Esophagus squamous epithelium (tissue), 5 donors: ENCODE measurements at regions not wholly inside any gene's neighbourhood (a gene's known extent, or its start where the extent isn't known, plus 50 kb on each side); places are given as distances from the start of the nearest gene placed in this dataset.

Experiments
- DNase-seq: peaks from one replicate; lab custom pipeline; 2025; lab: John Stamatoyannopoulos, UW
- H3K27ac ChIP-seq, 4 donors: fragments of 200-600 bp; sonication (generic); one replicate each; pipeline ENCODE4 v1.5.1; 2016 to 2019; ENCODE audit warnings: mild to moderate bottlenecking in 1 of 4
- H3K27me3 ChIP-seq, 4 donors: fragments of 200-600 bp; sonication (generic); 1 replicate in 3 of 4; 2 replicates in 1 of 4; pipeline versions ENCODE4 v1.5.1 to v1.6.0; 2017 to 2021; ENCODE audit warnings: antibody characterized with exemption in 1 of 4
- H3K36me3 ChIP-seq, 3 donors: fragments of 200-600 bp; sonication (generic); one replicate each; pipeline ENCODE4 v1.5.1; 2016 to 2019
- H3K4me1 ChIP-seq, 3 donors: fragments of 200-600 bp; sonication (generic); one replicate each; pipeline ENCODE4 v1.5.1; 2017 to 2019
- H3K4me3 ChIP-seq, 4 donors: fragments of 200-600 bp; sonication (generic); 1 replicate in 3 of 4; 2 replicates in 1 of 4; pipeline ENCODE4 v1.5.1; 2016 to 2019; ENCODE audit warnings: mild to moderate bottlenecking in 2 of 4, moderate library complexity in 1 of 4
- H3K9me3 ChIP-seq, 3 donors: fragments of 200-600 bp; sonication (generic); one replicate each; pipeline ENCODE4 v1.5.1; 2016 to 2019
- POLR2A ChIP-seq, 4 donors: fragments of 450-650 bp; IDR thresholded peaks; one replicate each; pipeline ENCODE4 v1.6.1; 2017; ENCODE audit warnings: antibody characterized with exemption in 4 of 4, mild to moderate bottlenecking in 4 of 4, moderate library complexity in 3 of 4
- WGBS, 2 donors: methylation state at CpG; one replicate each; pipeline ENCODE4 v1.1.5; 2018; 5-methylcytosine and 5-hydroxymethylcytosine counted together
- intact Hi-C: fragments of 100-400 bp; cut with DNase I; formaldehyde crosslinking; loops from one replicate; pipeline ENCODE4 v1.15.0; 2022
- TF ChIP-seq, protein P1 (sequence below), 6 experiments: fragments of 450-650 bp in 4 of 6; fragments of 200-600 bp in 2 of 6; sonication (generic) in 2 of 6; IDR thresholded peaks; one replicate each; pipeline ENCODE4 v1.5.1; 2016 to 2019; ENCODE audit warnings: antibody characterized with exemption in 6 of 6, mild to moderate bottlenecking in 4 of 6, moderate library complexity in 4 of 6
- donor health status: DM: yes; HTN: yes; CAD: no.

GRCh38 chr19:27975419-27976005 is 1237.4 kb downstream of the UQCRFS1 start:
- no peak overlapping the region for H3K27ac ChIP-seq
- intact Hi-C loops = no loop called here
- no peak for DNase-seq
- H3K4me3 ChIP-seq = no peak overlapping the region
- no peaks in the 10 kb centered on the region for H3K36me3 ChIP-seq
- H3K27me3 ChIP-seq = no peaks in the 10 kb centered on the region
- WGBS, 2 donors = 73% methylated on average over 5 of the region's 5 CpGs
- TF ChIP-seq, protein P1, sequence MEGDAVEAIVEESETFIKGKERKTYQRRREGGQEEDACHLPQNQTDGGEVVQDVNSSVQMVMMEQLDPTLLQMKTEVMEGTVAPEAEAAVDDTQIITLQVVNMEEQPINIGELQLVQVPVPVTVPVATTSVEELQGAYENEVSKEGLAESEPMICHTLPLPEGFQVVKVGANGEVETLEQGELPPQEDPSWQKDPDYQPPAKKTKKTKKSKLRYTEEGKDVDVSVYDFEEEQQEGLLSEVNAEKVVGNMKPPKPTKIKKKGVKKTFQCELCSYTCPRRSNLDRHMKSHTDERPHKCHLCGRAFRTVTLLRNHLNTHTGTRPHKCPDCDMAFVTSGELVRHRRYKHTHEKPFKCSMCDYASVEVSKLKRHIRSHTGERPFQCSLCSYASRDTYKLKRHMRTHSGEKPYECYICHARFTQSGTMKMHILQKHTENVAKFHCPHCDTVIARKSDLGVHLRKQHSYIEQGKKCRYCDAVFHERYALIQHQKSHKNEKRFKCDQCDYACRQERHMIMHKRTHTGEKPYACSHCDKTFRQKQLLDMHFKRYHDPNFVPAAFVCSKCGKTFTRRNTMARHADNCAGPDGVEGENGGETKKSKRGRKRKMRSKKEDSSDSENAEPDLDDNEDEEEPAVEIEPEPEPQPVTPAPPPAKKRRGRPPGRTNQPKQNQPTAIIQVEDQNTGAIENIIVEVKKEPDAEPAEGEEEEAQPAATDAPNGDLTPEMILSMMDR (IDR thresholded peaks at IDR 0.05) = no peak
- TF ChIP-seq POLR2A (IDR thresholded peaks at IDR 0.05) = no peak
- peaks cover 0 to 6% (median 0%) of the 10 kb centered on the region in 3 donors for H3K9me3 ChIP-seq
- H3K4me1 ChIP-seq = no peaks in the 10 kb centered on the region

- Histone ChIP-seq H3K27me3 (no peaks in the 10 kb centered on the region), H3K9me3 (peaks cover 0 to 6% (median 0%) of the 10 kb centered on the region in 3 donors), H3K36me3 (no peaks in the 10 kb centered on the region), H3K27ac (no peak overlapping the region), H3K4me3 (no peak overlapping the region), H3K4me1 (no peaks in the 10 kb centered on the region)
- intact Hi-C loops = no loop called here
- no peak for DNase-seq
- TF ChIP-seq, protein P1 (IDR thresholded peaks at IDR 0.05) = peak in 3 of 6 experiments; percentile 6 to 33 (median 8)
- no peak for TF ChIP-seq POLR2A (IDR thresholded peaks at IDR 0.05)
- WGBS, 2 donors = 6 to 17% methylated on average over 2 of the region's 2 CpGs
These were observed 1238.9 kb downstream of the UQCRFS1 start for GRCh38 chr19:27974082-27974513.

DNA sequence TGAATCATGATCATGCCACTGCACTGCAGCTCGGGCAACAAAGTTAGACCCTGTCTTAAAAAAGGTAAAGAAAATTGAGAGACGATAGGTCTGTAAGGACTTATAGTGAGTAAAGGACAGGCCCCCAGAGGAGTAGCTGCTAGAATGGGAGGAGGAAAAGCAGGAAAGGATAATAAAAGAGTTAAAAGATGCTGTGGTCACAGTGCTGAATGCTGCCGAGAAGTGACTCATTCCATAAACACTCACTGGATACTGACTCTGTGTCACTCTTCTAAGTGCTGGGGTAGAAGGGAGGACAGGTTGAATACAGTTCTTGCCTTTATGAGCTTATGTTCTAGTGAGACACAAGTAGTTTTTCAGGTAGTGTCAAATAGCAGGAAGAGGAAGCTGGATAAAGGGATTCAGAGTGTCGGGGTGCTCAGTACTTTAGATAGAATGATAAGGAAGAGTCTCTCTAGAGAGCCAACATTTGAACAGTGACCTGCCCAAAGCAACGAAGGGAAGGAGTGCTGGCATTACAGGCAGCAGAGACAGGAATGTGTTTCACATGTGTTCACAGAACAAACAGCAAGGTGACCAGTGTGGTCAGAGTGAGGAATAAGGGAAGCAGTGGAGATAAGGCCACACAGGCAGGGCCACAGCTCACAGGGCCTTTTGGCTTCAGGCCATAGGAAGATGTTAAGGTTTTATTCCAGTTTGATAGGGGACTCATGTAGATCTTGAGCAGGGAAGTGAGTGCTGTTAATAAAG is 1240.5 kb downstream of the UQCRFS1 start:
- Histone ChIP-seq H3K4me3 (no peak overlapping the region), H3K36me3 (no peaks in the 10 kb centered on the region), H3K4me1 (no peaks in the 10 kb centered on the region), H3K27me3 (no peaks in the 10 kb centered on the region), H3K9me3 (peaks cover 0 to 6% (median 0%) of the 10 kb centered on the region in 3 donors), H3K27ac (no peak overlapping the region)
- 31 to 37% methylated on average over 5 of the region's 5 CpGs for WGBS, 2 donors
- intact Hi-C loops = no loop called here
- TF ChIP-seq POLR2A (IDR thresholded peaks at IDR 0.05) = no peak
- TF ChIP-seq, protein P1 (IDR thresholded peaks at IDR 0.05) = no peak
- DNase-seq = no peak

DNA sequence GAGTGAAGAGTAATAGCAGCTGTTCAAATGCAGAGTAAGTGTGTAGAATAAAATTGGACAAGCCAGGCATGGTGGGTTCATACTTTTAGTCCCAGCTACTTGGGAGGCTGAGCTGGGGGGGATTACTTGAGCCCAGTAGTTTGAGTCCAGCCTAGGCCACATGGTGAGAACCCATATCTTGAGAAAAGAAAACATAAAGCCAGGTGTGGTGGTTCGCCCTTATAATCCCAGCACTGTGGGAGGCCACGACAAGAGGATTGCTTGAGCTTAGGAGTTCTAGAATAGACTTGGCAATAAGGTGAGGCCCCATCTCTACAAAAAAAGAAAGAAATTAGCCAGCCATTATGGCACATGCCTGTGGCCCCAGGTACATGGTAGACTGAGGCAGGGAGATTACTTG is 1241.1 kb downstream of the UQCRFS1 start:
- WGBS, 2 donors = 60 to 62% methylated on average over 1 to 2 of the region's 2 CpGs
- no peak for TF ChIP-seq POLR2A (IDR thresholded peaks at IDR 0.05)
- TF ChIP-seq, protein P1 (IDR thresholded peaks at IDR 0.05) = no peak
- Histone ChIP-seq H3K27ac (no peak overlapping the region), H3K36me3 (no peaks in the 10 kb centered on the region), H3K4me1 (no peaks in the 10 kb centered on the region), H3K27me3 (no peaks in the 10 kb centered on the region), H3K9me3 (peaks cover 0 to under 1% (median 0%) of the 10 kb centered on the region in 3 donors), H3K4me3 (no peak overlapping the region)
- intact Hi-C loops = no loop called here
- DNase-seq = no peak

DNA sequence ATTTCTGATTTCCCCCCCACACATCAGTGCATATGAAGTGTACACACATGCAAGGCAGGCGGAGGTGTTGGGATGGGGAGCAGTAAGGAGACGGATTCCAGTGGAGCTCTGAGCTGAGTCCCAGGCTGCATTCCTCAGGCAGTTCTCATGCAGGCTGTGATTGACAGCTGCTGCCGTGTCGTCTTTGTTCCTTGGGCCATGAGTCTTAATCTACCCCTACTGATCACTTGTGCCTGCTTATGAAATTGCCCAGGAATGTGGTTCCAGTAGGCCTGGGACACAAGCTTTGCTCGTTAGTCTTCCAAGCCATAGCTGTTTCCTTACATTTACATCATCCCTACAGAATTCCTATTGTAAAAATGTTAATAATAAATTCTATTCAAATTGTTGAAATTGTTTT is 1241.9 kb downstream of the UQCRFS1 start:
- intact Hi-C loops = no loop called here
- WGBS, 2 donors = 40 to 44% methylated on average over 5 of the region's 5 CpGs
- H3K27ac ChIP-seq = no peak overlapping the region
- no peak for DNase-seq
- TF ChIP-seq, protein P1 (IDR thresholded peaks at IDR 0.05) = no peak
- TF ChIP-seq POLR2A (IDR thresholded peaks at IDR 0.05) = no peak
- no peak overlapping the region for H3K4me3 ChIP-seq
- no peaks in the 10 kb centered on the region for H3K36me3 ChIP-seq
- no peaks in the 10 kb centered on the region for H3K4me1 ChIP-seq
- no peaks in the 10 kb centered on the region for H3K9me3 ChIP-seq
- no peaks in the 10 kb centered on the region for H3K27me3 ChIP-seq
